Right lobe of liver (tissue), 6 donors: ENCODE measurements at regions not wholly inside any gene's neighbourhood (a gene's known extent, or its start where the extent isn't known, plus 50 kb on each side); places are given as distances from the start of the nearest gene placed in this dataset.

Experiments used
- ATAC-seq, 4 donors: fragments of 200-7000 bp; cut with Tn5 transposase; one replicate each; pipeline ENCODE4 v1.9.1; 2020; ENCODE audit warnings: mild to moderate bottlenecking in 4 of 4, moderate library complexity in 4 of 4
- DNase-seq, 3 donors: peaks; one replicate each; pipeline ENCODE4 v3.0.0-alpha.2; 2020
- H3K27ac ChIP-seq, 3 donors: fragments of 200-600 bp; one replicate each; pipeline ENCODE4 v1.8.0; 2022
- H3K27me3 ChIP-seq, 2 donors: fragments of 200-600 bp; one replicate each; pipeline ENCODE4 v1.8.0; 2022
- H3K36me3 ChIP-seq, 4 donors: fragments of 200-600 bp; sonication (generic) in 1 of 4; one replicate each; pipeline versions ENCODE4 v1.5.1 to v1.8.0; 2017 to 2022; ENCODE audit warnings: control low read depth in 1 of 4
- H3K4me1 ChIP-seq, 4 donors: fragments of 200-600 bp; sonication (generic) in 1 of 4; one replicate each; pipeline versions ENCODE4 v1.5.1 to v1.8.0; 2017 to 2022; ENCODE audit warnings: control low read depth in 1 of 4
- H3K4me3 ChIP-seq, 3 donors: fragments of 200-600 bp; one replicate each; pipeline ENCODE4 v1.8.0; 2022
- H3K9me3 ChIP-seq, 4 donors: fragments of 200-600 bp; sonication (generic) in 1 of 4; one replicate each; pipeline versions ENCODE4 v1.5.1 to v1.8.0; 2017 to 2022; ENCODE audit warnings: control low read depth in 1 of 4
- CTCF ChIP-seq, 4 donors: fragments of 200-600 bp in 3 of 4; fragments of 450-650 bp in 1 of 4; IDR thresholded peaks; one replicate each; pipeline versions ENCODE4 v1.5.1 to v1.8.0; 2016 to 2022; ENCODE audit warnings: antibody characterized with exemption in 4 of 4, mild to moderate bottlenecking in 2 of 4
- POLR2A ChIP-seq: fragments of 450-650 bp; IDR thresholded peaks from one replicate; pipeline ENCODE4 v1.6.1; 2017; ENCODE audit warnings: antibody characterized with exemption, mild to moderate bottlenecking
- WGBS: methylation state at CpG from one replicate; pipeline ENCODE4 v1.1.6; 2018; ENCODE audit warnings: low coverage, low lambda C conversion rate; ENCODE audit not compliant: insufficient coverage; ENCODE audit errors: missing lambda C conversion rate; 5-methylcytosine and 5-hydroxymethylcytosine counted together
- intact Hi-C, 2 donors: fragments of 100-400 bp; cut with DNase I; formaldehyde crosslinking; loops; one replicate each; pipeline versions ENCODE4 v1.11.2 to v1.14.1; 2022
- donor health status: DM: no; HTN: yes; CAD: no.
- donor health status: DM: no; HTN: no; CAD: no.
- donor health status: DM: no; HTN: no; CAD: no.
- donor health status: DM: no; HTN: yes; CAD: no.
- donor health status: DM: no; HTN: yes; CAD: no.

DNA sequence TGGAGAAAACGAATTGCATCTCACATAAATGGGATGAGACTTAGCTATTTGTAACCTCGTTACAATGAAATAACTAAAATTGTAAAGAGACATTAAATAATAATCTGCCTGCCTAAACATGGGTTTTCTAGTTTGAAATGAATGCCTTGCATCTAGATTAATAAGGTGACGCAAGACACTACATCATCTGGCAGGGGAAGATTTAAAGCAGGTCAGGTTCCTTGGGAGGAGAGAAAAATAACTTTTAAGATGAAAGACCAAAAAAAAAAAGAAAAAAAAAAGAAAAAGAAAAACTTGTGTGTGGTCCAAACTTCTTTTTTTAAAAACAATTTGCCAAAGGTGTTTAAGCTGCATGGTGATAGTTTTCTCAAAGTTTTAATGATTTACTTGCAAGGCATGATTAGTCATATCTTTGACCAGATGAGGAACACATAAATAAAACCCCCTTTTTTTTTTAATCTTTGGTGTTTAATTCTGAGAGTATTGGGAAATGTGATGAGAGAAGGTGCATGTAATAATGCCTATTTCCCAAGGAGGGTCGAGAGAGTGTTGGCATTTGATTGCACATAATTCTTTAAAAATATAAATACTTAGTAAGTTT, 122.9 kb upstream of the ADAMTSL1 start:
- TF ChIP-seq CTCF (IDR thresholded peaks at IDR 0.05), result no peak
- no peak for TF ChIP-seq POLR2A
- no peaks in the 10 kb centered on the region for H3K27me3 ChIP-seq
- no peak overlapping the region for H3K27ac ChIP-seq
- intact Hi-C loops, result no loop called here
- H3K4me3 ChIP-seq, result no peak overlapping the region
- WGBS, result 72% methylated on average over 4 of the region's 4 CpGs
- no peaks in the 10 kb centered on the region for H3K36me3 ChIP-seq
- H3K9me3 ChIP-seq, result no peaks in the 10 kb centered on the region
- DNase-seq (no peak), ATAC-seq (no peak)
- H3K4me1 ChIP-seq, result no peaks in the 10 kb centered on the region

DNA sequence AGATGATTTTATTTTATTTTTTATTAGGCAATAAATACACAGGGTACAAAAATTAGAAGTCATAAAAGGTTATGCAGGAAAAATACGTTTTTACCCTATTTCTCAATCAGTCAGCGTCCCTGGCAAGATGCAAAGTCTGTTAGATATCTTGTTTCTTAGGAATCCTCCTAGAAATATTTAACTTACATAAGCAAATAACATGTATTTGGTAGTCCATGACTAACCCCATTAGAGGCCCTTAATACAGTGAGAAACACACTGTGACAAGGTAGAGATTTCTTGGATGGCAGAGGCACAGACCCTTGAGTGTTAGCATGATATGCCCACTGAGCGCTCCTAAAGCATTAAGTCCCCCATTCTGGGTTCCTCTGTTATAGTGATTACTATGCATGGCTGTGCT, 121.2 kb upstream of the ADAMTSL1 start:
- no peak for TF ChIP-seq CTCF (IDR thresholded peaks at IDR 0.05)
- no peak for TF ChIP-seq POLR2A

GRCh38 chr9:18353473-18353872, 120.5 kb upstream of the ADAMTSL1 start:
- H3K4me3 ChIP-seq, result no peak overlapping the region
- H3K27me3 ChIP-seq, result no peaks in the 10 kb centered on the region
- TF ChIP-seq CTCF (IDR thresholded peaks at IDR 0.05), result no peak
- TF ChIP-seq POLR2A, result no peak
- intact Hi-C loops, result no loop called here
- no peaks in the 10 kb centered on the region for H3K36me3 ChIP-seq
- no peak for ATAC-seq
- no peak overlapping the region for H3K27ac ChIP-seq
- H3K9me3 ChIP-seq, result no peaks in the 10 kb centered on the region
- no peak for DNase-seq
- H3K4me1 ChIP-seq, result no peaks in the 10 kb centered on the region

More for the DNA sequence above, 121.2 kb upstream of the ADAMTSL1 start:
- DNase-seq, result no peak
- H3K9me3 ChIP-seq, result no peaks in the 10 kb centered on the region
- no peak overlapping the region for H3K4me3 ChIP-seq
- no peaks in the 10 kb centered on the region for H3K27me3 ChIP-seq
- H3K36me3 ChIP-seq, result no peaks in the 10 kb centered on the region
- no peak for ATAC-seq
- intact Hi-C loops, result no loop called here
- WGBS, result 49% methylated on average over 2 of the region's 3 CpGs
- no peaks in the 10 kb centered on the region for H3K4me1 ChIP-seq
- no peak overlapping the region for H3K27ac ChIP-seq

DNA sequence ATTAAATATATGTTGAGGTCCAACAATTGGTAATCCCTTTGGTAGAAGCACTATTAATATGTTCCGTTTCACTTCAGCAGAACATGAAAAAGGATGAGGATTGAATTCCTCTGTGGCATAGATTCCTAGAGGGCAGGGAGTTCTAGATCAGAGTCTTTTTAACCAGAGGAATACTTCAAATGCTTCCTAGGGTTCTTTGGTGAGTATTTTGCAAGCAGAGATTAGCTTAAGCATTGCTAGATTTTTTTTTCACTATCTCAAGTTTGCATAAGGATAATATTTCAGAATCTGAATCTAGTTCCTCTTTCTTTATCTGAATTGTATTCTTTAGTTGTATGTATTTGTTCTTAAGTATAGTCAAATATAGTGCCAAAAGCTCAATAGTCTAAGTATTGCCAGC, 116.6 kb upstream of the ADAMTSL1 start:
- Histone ChIP-seq H3K4me1 (no peaks in the 10 kb centered on the region), H3K4me3 (no peak overlapping the region), H3K36me3 (no peaks in the 10 kb centered on the region), H3K27ac (no peak overlapping the region), H3K27me3 (no peaks in the 10 kb centered on the region), H3K9me3 (no peaks in the 10 kb centered on the region)
- no peak for TF ChIP-seq POLR2A
- no peak for TF ChIP-seq CTCF (IDR thresholded peaks at IDR 0.05)
- intact Hi-C loops, result no loop called here
- ATAC-seq (no peak), DNase-seq (no peak)
- WGBS, result 68% methylated on average over 1 of the region's 1 CpG

DNA sequence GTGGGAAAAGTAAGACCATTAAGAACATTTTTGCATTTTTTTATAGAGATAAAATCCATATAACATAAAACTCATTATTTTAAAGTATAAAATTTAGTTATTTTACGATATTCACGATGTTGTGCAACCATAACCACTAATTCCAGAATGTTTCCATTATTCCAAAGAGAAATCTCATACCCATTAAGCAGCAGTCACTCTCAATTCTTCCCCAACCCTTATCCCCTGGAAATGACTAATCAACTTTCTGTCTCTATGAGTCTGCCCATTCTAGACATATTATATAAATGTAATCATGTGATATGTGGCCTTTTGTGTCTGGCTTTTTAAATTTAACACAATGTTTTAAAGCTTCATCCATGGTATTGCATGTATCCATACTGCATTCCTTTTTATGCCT, 115.6 kb upstream of the ADAMTSL1 start:
- Histone ChIP-seq H3K36me3 (no peaks in the 10 kb centered on the region), H3K9me3 (no peaks in the 10 kb centered on the region), H3K27ac (no peak overlapping the region), H3K27me3 (no peaks in the 10 kb centered on the region), H3K4me1 (no peaks in the 10 kb centered on the region), H3K4me3 (no peak overlapping the region)
- intact Hi-C loops, result no loop called here
- WGBS, result 54% methylated on average over 2 of the region's 2 CpGs
- TF ChIP-seq POLR2A (no peak), CTCF (IDR thresholded peaks at IDR 0.05) (no peak)
- ATAC-seq (no peak), DNase-seq (no peak)
